ENCODE measurements at regions not wholly inside any gene's neighbourhood (a gene's known extent, or its start where the extent isn't known, plus 50 kb on each side); places are given as distances from the start of the nearest gene placed in this dataset.

DNA sequence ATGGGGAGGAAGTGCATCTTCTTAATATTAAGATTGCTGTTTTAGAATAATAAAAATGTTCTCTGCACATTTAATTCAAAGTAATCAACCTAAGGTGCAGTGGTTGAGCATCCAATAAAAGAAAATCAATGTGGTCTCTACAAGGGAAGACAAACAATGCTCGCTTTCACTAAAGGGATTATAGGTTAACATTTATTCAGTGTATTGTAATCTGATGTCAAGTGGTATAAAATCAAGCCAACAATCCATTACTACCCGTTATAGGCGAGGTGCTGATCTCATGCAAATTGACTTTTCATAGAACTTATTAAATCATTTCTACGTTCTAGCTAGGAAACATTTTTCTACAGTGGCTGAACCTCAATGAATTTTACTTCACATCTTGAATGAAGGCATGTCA, 773.9 kb downstream of the NR2F1-AS1 start:
- DNase-seq (ENCODE audit: low read depth) = no peak
- H3K4me3 ChIP-seq (replicated peaks; ENCODE audit: low read depth, low read length) = no peak overlapping the region
- TF ChIP-seq, protein P1, sequence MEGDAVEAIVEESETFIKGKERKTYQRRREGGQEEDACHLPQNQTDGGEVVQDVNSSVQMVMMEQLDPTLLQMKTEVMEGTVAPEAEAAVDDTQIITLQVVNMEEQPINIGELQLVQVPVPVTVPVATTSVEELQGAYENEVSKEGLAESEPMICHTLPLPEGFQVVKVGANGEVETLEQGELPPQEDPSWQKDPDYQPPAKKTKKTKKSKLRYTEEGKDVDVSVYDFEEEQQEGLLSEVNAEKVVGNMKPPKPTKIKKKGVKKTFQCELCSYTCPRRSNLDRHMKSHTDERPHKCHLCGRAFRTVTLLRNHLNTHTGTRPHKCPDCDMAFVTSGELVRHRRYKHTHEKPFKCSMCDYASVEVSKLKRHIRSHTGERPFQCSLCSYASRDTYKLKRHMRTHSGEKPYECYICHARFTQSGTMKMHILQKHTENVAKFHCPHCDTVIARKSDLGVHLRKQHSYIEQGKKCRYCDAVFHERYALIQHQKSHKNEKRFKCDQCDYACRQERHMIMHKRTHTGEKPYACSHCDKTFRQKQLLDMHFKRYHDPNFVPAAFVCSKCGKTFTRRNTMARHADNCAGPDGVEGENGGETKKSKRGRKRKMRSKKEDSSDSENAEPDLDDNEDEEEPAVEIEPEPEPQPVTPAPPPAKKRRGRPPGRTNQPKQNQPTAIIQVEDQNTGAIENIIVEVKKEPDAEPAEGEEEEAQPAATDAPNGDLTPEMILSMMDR (IDR thresholded peaks at IDR 0.05; ENCODE audit: low read length, missing control alignments) = no peak

DNA sequence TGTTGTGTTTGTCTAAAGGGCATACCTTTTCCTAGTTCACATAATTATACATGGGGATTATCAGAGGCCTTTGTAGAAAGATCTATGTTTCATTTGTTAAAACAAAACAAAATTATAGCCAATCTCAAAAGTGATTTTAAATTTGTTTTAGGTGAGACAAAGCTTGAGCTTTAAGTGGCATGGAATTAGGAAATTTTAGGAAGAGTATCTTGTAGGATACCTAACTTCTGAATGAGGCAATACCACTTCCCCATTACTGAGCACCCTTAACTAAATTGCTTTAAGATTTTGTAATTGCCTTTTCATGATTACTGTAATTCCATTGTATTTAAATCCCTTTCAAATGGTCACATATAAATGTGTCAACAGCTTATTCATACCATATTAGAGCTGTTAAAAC, 775.6 kb downstream of the NR2F1-AS1 start:
- TF ChIP-seq, protein P1 (IDR thresholded peaks at IDR 0.05; ENCODE audit: low read length, missing control alignments) = no peak
- no peak for DNase-seq (ENCODE audit: low read depth)

DNA sequence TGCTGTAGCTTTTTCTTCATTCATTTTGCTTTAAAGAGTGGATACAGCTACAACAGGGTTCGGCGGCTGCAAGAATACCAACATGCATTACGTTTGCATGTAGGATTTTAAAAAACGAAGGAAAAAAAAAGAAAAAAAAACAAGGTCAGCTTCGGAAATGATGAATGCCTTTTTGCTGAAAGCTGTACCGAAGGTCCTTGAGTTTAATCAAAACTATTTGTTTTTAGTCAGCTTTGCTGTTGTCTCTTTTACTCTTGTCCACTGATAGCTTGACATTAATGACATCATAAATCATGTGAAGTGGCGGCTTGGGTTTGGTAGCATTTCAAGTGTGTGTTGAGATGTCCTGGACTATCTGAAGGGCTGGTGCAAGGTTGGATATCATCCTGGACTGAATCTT, 779.1 kb downstream of the NR2F1-AS1 start:
- DNase-seq (ENCODE audit: low read depth) = peak; percentile 6
- no peak overlapping the region for H3K4me3 ChIP-seq (replicated peaks; ENCODE audit: low read depth, low read length)
- TF ChIP-seq, protein P1 (IDR thresholded peaks at IDR 0.05; ENCODE audit: low read length, missing control alignments) = no peak

More for the DNA sequence above, 775.6 kb downstream of the NR2F1-AS1 start:
- H3K4me3 ChIP-seq (replicated peaks; ENCODE audit: low read depth, low read length) = no peak overlapping the region

DNA sequence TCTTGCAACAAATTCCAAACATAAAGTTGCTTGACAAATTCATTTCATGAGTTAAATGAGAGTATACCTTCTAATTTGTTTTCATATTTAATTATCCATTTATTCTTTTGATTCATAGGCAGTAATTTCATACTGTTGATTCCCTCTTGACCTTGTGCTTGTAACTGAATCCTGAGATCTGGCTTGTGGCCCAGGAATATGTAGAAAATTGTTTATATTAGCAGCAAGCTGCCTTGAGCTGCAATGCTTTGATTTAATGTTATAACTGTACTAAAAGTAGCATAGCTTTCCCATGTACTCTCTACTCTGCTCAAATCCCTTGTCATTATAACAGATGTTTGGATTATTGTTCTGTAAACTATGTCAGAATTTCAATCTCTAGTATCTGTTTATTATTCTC, 780.7 kb downstream of the NR2F1-AS1 start:
- peak; percentile 23 for DNase-seq (ENCODE audit: low read depth)
- H3K4me3 ChIP-seq (replicated peaks; ENCODE audit: low read depth, low read length) = no peak overlapping the region

DNA sequence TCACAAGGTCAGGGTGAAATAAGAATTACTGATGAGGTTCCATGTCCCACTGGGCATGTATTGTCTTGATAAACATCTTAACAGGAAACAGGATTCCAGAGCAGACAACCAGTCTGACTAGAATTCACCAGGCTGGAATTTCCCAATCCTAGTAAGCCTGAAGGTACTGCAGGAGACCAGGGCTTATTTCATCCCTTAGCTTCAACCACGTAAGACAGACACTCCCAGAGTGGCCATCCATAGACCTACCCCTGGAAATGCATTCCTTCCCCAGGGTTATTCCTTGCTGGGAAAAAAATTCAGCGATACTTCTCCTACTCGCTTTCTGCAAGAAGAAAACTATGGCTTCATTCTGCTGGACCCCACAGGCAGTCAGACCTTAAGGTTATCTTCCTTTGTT, 785.4 kb downstream of the NR2F1-AS1 start:
- TF ChIP-seq, protein P1 (IDR thresholded peaks at IDR 0.05; ENCODE audit: low read length, missing control alignments) = no peak
- H3K4me3 ChIP-seq (replicated peaks; ENCODE audit: low read depth, low read length) = no peak overlapping the region
- DNase-seq (ENCODE audit: low read depth) = no peak

More for the DNA sequence above, 780.7 kb downstream of the NR2F1-AS1 start:
- TF ChIP-seq, protein P1 (IDR thresholded peaks at IDR 0.05; ENCODE audit: low read length, missing control alignments) = no peak

DNA sequence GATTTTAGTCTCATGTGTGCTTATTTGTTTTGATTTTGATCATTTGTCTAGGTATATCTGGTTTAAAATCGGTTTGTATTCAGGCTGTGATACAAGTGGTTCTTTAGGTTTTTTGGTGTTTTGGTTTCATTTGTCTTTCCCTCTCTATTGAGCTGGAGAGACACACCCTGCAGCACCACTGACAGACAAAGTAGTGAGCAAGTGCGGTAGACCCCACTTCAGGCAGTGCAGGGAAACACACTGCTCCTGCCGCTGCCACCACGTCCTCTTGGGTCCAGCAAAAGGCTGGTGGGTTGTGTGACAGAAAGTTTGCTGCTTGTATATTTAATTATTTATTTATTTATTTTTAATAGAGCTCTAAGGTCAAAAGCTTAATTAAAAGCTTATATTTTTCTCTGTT, 801.0 kb downstream of the NR2F1-AS1 start:
- TF ChIP-seq, protein P1 (IDR thresholded peaks at IDR 0.05; ENCODE audit: low read length, missing control alignments) = no peak
- H3K4me3 ChIP-seq (replicated peaks; ENCODE audit: low read depth, low read length) = no peak overlapping the region
- DNase-seq (ENCODE audit: low read depth) = no peak

DNA sequence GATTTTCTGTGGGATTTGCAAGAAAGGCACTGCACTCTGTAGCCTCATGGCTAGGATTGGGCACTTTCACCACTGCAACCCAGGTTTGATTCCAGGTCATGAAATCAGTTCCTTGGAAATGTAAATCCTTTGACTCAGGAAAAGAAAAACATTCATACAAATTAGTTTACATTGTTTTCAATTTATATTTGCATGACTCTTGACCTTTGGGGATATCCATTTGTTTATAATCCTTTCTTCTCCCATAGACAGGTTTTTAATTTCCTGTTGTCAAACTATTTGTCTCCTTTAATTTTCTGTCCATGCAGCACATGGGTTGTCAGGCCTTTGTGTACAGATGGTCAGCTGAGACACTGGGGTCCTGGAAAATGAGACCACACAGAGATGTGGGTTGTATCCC, 801.5 kb downstream of the NR2F1-AS1 start:
- no peak overlapping the region for H3K4me3 ChIP-seq (replicated peaks; ENCODE audit: low read depth, low read length)
- DNase-seq (ENCODE audit: low read depth) = no peak
- TF ChIP-seq, protein P1 (IDR thresholded peaks at IDR 0.05; ENCODE audit: low read length, missing control alignments) = no peak
